ENCODE measurements at regions not wholly inside any gene's neighbourhood (a gene's known extent, or its start where the extent isn't known, plus 50 kb on each side); places are given as distances from the start of the nearest gene placed in this dataset.

DNA sequence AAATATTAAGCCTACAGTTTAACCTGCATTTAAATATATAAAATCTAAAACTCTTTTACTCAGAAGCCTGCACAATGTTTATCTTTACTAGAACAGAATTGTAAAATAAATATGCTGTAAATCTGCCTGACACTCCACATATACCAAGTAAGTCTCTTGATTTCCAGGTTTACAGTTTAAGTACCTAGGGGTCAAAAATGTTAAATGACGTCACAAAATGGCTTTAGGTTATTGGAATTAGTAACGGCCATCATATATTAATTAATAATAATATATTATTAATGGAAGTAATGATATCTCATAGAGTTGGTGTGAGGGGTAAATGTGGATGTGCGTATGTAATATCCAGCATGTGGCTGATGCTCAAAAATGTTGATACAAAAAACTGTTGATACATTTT lies 114.8 kb upstream of the ANO5 start:
- intact Hi-C loops (cut with DNase I): loop anchor here in 1 of 2 donors (5.0 kb wide), 1 partner anchor 34 kb away; no protein-coding TSS in a partner anchor
- H3K27ac ChIP-seq: no peak overlapping the region
- 78 to 81% (median 80%) methylated on average over 3 of the region's 3 CpGs for WGBS, 3 donors

DNA sequence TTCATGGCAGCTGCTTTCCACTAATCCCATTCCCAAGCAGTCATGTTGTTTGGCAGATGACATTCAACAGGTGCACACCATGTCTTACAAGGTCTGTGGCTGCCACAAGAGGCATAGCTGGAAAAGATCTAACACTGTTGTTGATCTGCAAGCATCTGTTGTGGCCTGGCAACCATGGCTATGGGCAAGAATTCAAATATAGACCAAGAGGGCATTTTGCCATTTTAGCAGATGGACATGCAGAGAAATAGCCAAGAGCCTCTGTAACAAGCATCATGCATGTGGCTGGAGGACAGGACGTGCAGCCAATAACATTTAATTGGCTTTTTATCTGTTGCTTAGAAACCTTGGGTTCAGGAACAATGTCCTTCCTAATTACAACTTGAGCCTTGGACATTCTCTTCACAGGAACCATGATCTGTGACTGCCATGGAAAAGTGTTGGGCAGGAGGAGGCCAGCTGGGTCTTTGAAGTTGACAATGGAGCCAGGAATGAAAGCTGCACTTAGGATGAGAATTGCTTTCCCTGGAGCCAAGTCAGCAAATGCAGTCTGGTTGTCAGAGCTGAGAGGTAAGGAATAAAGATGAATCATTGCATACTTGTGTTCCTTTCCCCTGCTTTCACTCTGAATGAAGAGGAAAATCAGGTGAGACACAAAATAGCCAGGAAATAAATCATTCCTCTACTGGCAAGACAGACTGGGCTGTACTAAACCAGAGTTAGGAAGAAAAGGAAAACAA lies 113.6 kb upstream of the ANO5 start:
- DNase-seq (no peak), ATAC-seq (peak; percentile 85 to 98 (median 96))
- TF ChIP-seq, protein P1, sequence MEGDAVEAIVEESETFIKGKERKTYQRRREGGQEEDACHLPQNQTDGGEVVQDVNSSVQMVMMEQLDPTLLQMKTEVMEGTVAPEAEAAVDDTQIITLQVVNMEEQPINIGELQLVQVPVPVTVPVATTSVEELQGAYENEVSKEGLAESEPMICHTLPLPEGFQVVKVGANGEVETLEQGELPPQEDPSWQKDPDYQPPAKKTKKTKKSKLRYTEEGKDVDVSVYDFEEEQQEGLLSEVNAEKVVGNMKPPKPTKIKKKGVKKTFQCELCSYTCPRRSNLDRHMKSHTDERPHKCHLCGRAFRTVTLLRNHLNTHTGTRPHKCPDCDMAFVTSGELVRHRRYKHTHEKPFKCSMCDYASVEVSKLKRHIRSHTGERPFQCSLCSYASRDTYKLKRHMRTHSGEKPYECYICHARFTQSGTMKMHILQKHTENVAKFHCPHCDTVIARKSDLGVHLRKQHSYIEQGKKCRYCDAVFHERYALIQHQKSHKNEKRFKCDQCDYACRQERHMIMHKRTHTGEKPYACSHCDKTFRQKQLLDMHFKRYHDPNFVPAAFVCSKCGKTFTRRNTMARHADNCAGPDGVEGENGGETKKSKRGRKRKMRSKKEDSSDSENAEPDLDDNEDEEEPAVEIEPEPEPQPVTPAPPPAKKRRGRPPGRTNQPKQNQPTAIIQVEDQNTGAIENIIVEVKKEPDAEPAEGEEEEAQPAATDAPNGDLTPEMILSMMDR (IDR thresholded peaks at IDR 0.05): no peak
- Histone ChIP-seq H3K36me3 (ENCODE audit: insufficient read depth in 1 of 2, low read depth in 1 of 2) (no peaks in the 10 kb centered on the region), H3K4me3 (no peak overlapping the region), H3K27ac (peak overlapping the region; percentile 49), H3K27me3 (ENCODE audit: insufficient read depth in 3 of 3, low read length in 2 of 3) (no peaks in the 10 kb centered on the region), H3K9me3 (no peaks in the 10 kb centered on the region), H3K4me1 (peaks cover 10% of the 10 kb centered on the region)
- 12 to 13% (median 12%) methylated on average over 1 of the region's 1 CpG for WGBS, 3 donors
- intact Hi-C loops (cut with DNase I): loop anchor here in 1 of 2 donors (5.0 kb wide), 1 partner anchor 33 kb away; no protein-coding TSS in a partner anchor

More for the DNA sequence above, 114.8 kb upstream of the ANO5 start:
- Histone ChIP-seq H3K36me3 (ENCODE audit: insufficient read depth in 1 of 2, low read depth in 1 of 2) (no peaks in the 10 kb centered on the region), H3K4me1 (peaks cover 4% of the 10 kb centered on the region), H3K9me3 (no peaks in the 10 kb centered on the region), H3K27me3 (ENCODE audit: insufficient read depth in 3 of 3, low read length in 2 of 3) (no peaks in the 10 kb centered on the region), H3K4me3 (no peak overlapping the region)
- TF ChIP-seq, protein P1 (IDR thresholded peaks at IDR 0.05): no peak
- DNase-seq (no peak), ATAC-seq (no peak)

DNA sequence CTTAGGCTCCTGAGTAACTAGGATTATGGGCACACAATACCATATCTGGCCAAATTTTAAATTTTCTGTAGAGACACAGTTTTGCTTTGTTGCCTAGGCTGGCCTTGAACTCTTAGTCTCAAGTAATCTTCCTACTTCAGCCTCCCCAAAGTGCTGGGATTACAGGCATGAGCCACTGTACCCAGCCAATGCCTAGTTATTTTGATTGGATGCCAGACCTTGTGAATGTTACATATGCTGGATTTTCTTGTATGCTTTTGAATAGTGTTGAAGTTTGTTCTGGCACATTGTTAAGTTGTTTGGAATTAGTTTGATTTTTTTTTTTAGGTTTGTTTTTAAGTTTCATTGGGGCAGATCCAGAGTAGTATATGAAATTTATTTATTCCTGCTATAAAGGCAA lies 110.7 kb upstream of the ANO5 start:
- DNase-seq (no peak), ATAC-seq (no peak)
- H3K4me1 ChIP-seq: peaks cover 10% of the 10 kb centered on the region
- no peak overlapping the region for H3K4me3 ChIP-seq
- no peaks in the 10 kb centered on the region for H3K27me3 ChIP-seq (ENCODE audit: insufficient read depth in 3 of 3, low read length in 2 of 3)
- no peak overlapping the region for H3K27ac ChIP-seq
- TF ChIP-seq, protein P1 (IDR thresholded peaks at IDR 0.05): no peak
- H3K36me3 ChIP-seq (ENCODE audit: insufficient read depth in 1 of 2, low read depth in 1 of 2): no peaks in the 10 kb centered on the region
- intact Hi-C loops (cut with DNase I): no loop called here
- H3K9me3 ChIP-seq: no peaks in the 10 kb centered on the region

DNA sequence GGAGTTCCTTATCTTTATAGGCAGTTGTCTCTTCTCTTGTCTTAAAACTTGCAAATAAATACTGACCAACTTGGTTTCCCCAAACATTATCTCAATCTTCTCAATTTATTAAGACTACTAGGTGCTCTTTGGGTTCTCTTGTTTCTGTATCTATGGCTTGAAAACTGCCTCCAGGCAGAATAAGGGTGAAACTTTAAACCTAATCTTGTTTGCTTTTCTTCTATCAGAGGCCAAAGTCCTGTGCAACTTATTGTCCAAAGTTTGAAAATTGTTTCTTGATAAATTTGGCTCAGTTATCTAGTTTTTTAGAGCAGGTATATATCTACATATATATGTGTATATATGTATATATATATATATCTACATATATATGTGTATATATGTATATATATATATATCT lies 110.1 kb upstream of the ANO5 start:
- intact Hi-C loops (cut with DNase I): no loop called here

More for the DNA sequence above, 110.1 kb upstream of the ANO5 start:
- ATAC-seq: no peak
- H3K4me1 ChIP-seq: peaks cover 10% of the 10 kb centered on the region
- TF ChIP-seq, protein P1 (IDR thresholded peaks at IDR 0.05): no peak
- H3K9me3 ChIP-seq: no peaks in the 10 kb centered on the region
- H3K4me3 ChIP-seq: no peak overlapping the region
- DNase-seq: no peak
- H3K27me3 ChIP-seq (ENCODE audit: insufficient read depth in 3 of 3, low read length in 2 of 3): no peaks in the 10 kb centered on the region
- H3K36me3 ChIP-seq (ENCODE audit: insufficient read depth in 1 of 2, low read depth in 1 of 2): no peaks in the 10 kb centered on the region
- H3K27ac ChIP-seq: no peak overlapping the region

Data from psoas muscle (tissue), 7 donors.